Nephron progenitor cell (in vitro differentiated cells): ENCODE measurements at regions not wholly inside any gene's neighbourhood (a gene's known extent, or its start where the extent isn't known, plus 50 kb on each side); places are given as distances from the start of the nearest gene placed in this dataset.

Experiments used
- DNase-seq: peaks from one replicate; pipeline ENCODE4 v3.0.0; 2021
- H3K27ac Mint-ChIP-seq: 2 replicates; pipeline ENCODE4 v1.8.0; 2021; ENCODE audit warnings: mild to moderate bottlenecking, moderate library complexity, mixed read lengths
- H3K27me3 Mint-ChIP-seq: 2 replicates; pipeline ENCODE4 v1.8.0; 2021; ENCODE audit warnings: mild to moderate bottlenecking, low read depth, mixed read lengths; ENCODE audit not compliant: poor library complexity
- H3K36me3 Mint-ChIP-seq: 2 replicates; pipeline ENCODE4 v1.8.0; 2021; ENCODE audit warnings: low read depth, mixed read lengths
- H3K4me1 Mint-ChIP-seq: 2 replicates; pipeline ENCODE4 v1.8.0; 2021; ENCODE audit warnings: mixed read lengths
- H3K4me3 Mint-ChIP-seq: 2 replicates; pipeline ENCODE4 v1.8.0; 2021; ENCODE audit warnings: mild to moderate bottlenecking, moderate library complexity, mixed read lengths
- H3K9me3 Mint-ChIP-seq: 2 replicates; pipeline ENCODE4 v1.8.0; 2021; ENCODE audit warnings: mild to moderate bottlenecking, moderate library complexity, mixed read lengths
- CTCF ChIP-seq: fragments of 200-600 bp; sonication (generic); IDR thresholded peaks from 2 replicates; pipeline ENCODE4 v1.5.0; 2021; ENCODE audit warnings: antibody characterized with exemption

- no peaks in the 10 kb centered on the region for H3K4me1 Mint-ChIP-seq
- no peaks in the 10 kb centered on the region for H3K36me3 Mint-ChIP-seq
- peaks cover 11% of the 10 kb centered on the region for H3K9me3 Mint-ChIP-seq
- DNase-seq = no peak
- H3K27me3 Mint-ChIP-seq = peaks cover 12% of the 10 kb centered on the region
- no peak overlapping the region for H3K27ac Mint-ChIP-seq
- no peak for TF ChIP-seq CTCF
- no peak overlapping the region for H3K4me3 Mint-ChIP-seq
Observed at GRCh38 chr18:8489761-8490160, 119.5 kb upstream of the RAB12 start.

GRCh38 chr18:8491516-8491915 is 117.7 kb upstream of the RAB12 start:
- peaks cover 11% of the 10 kb centered on the region for H3K9me3 Mint-ChIP-seq
- TF ChIP-seq CTCF = no peak
- no peak overlapping the region for H3K27ac Mint-ChIP-seq
- no peaks in the 10 kb centered on the region for H3K4me1 Mint-ChIP-seq
- peaks cover 12% of the 10 kb centered on the region for H3K27me3 Mint-ChIP-seq
- DNase-seq = no peak
- H3K36me3 Mint-ChIP-seq = no peaks in the 10 kb centered on the region
- H3K4me3 Mint-ChIP-seq = no peak overlapping the region

- no peak for TF ChIP-seq CTCF
- Mint-ChIP-seq H3K27ac (no peak overlapping the region), H3K4me3 (no peak overlapping the region), H3K27me3 (peaks cover 12% of the 10 kb centered on the region), H3K36me3 (no peaks in the 10 kb centered on the region), H3K9me3 (peaks cover 14% of the 10 kb centered on the region), H3K4me1 (no peaks in the 10 kb centered on the region)
- no peak for DNase-seq
Observed at GRCh38 chr18:8493141-8493540, 116.1 kb upstream of the RAB12 start.

- peaks cover 15% of the 10 kb centered on the region for H3K4me1 Mint-ChIP-seq
- no peak for DNase-seq
- H3K36me3 Mint-ChIP-seq = no peaks in the 10 kb centered on the region
- no peak for TF ChIP-seq CTCF
- no peak overlapping the region for H3K4me3 Mint-ChIP-seq
- H3K27me3 Mint-ChIP-seq = peaks cover 11% of the 10 kb centered on the region
- peaks cover 14% of the 10 kb centered on the region for H3K9me3 Mint-ChIP-seq
- H3K27ac Mint-ChIP-seq = no peak overlapping the region
Observed at GRCh38 chr18:8496186-8496585, 113.1 kb upstream of the RAB12 start.

GRCh38 chr18:8498905-8499304 is 110.3 kb upstream of the RAB12 start:
- TF ChIP-seq CTCF = no peak
- no peak overlapping the region for H3K27ac Mint-ChIP-seq
- H3K27me3 Mint-ChIP-seq = no peaks in the 10 kb centered on the region
- no peak for DNase-seq
- H3K36me3 Mint-ChIP-seq = no peaks in the 10 kb centered on the region
- peaks cover 14% of the 10 kb centered on the region for H3K9me3 Mint-ChIP-seq
- H3K4me3 Mint-ChIP-seq = no peak overlapping the region
- peaks cover 24% of the 10 kb centered on the region for H3K4me1 Mint-ChIP-seq

GRCh38 chr18:8499810-8500675 is 109.2 kb upstream of the RAB12 start:
- no peaks in the 10 kb centered on the region for H3K27me3 Mint-ChIP-seq
- no peak overlapping the region for H3K27ac Mint-ChIP-seq
- TF ChIP-seq CTCF = no peak
- no peak overlapping the region for H3K4me3 Mint-ChIP-seq
- H3K4me1 Mint-ChIP-seq = peaks cover 24% of the 10 kb centered on the region
- no peaks in the 10 kb centered on the region for H3K36me3 Mint-ChIP-seq
- H3K9me3 Mint-ChIP-seq = peaks cover 14% of the 10 kb centered on the region
- no peak for DNase-seq
